ENCODE measurements at regions not wholly inside any gene's neighbourhood (a gene's known extent, or its start where the extent isn't known, plus 50 kb on each side); places are given as distances from the start of the nearest gene placed in this dataset.

GRCh38 chr21:25362375-25363267 lies 244.7 kb downstream of the MRPL39 start:
- Histone ChIP-seq H3K9me3 (ENCODE audit: control extremely low read depth in 1 of 5, control insufficient read depth in 4 of 5, insufficient read depth in 2 of 5, low read depth in 1 of 5, low read length in 4 of 5) (no peaks in the 10 kb centered on the region), H3K36me3 (ENCODE audit: control insufficient read depth in 4 of 4, insufficient read depth in 4 of 4, low read length in 3 of 4) (no peaks in the 10 kb centered on the region), H3K4me3 (ENCODE audit: control insufficient read depth in 1 of 7, extremely low read depth in 1 of 7, insufficient read depth in 4 of 7, low read depth in 2 of 7, low read length in 6 of 7) (no peak overlapping the region), H3K27me3 (replicated peaks in 2 of 5; ENCODE audit: control insufficient read depth in 4 of 5, insufficient read depth in 5 of 5, low read length in 4 of 5) (no peaks in the 10 kb centered on the region), H3K27ac (ENCODE audit: insufficient read depth in 1 of 2, low read depth in 1 of 2, low read length in 2 of 2, poor library complexity in 1 of 2, severe bottlenecking in 2 of 2) (no peak overlapping the region), H3K4me1 (ENCODE audit: control extremely low read depth in 1 of 4, control insufficient read depth in 4 of 4, insufficient read depth in 4 of 4, low read length in 3 of 4) (no peaks in the 10 kb centered on the region)
- CTCF ChIA-PET, result no interaction called here
- POLR2A ChIA-PET, result no interaction called here
- DNase-seq, result no peak
- 97% methylated on average over 10 of the region's 15 CpGs for WGBS (ENCODE audit: insufficient coverage)

GRCh38 chr21:25361765-25362164 lies 245.5 kb downstream of the MRPL39 start:
- H3K27ac ChIP-seq (ENCODE audit: insufficient read depth in 1 of 2, low read depth in 1 of 2, low read length in 2 of 2, poor library complexity in 1 of 2, severe bottlenecking in 2 of 2), result no peak overlapping the region
- H3K4me1 ChIP-seq (ENCODE audit: control extremely low read depth in 1 of 4, control insufficient read depth in 4 of 4, insufficient read depth in 4 of 4, low read length in 3 of 4), result no peaks in the 10 kb centered on the region
- no peaks in the 10 kb centered on the region for H3K9me3 ChIP-seq (ENCODE audit: control extremely low read depth in 1 of 5, control insufficient read depth in 4 of 5, insufficient read depth in 2 of 5, low read depth in 1 of 5, low read length in 4 of 5)
- ChIA-PET CTCF (no interaction called here), POLR2A (interaction anchor here (0.6 kb wide), 1 partner anchor 1160 kb away, joined by 3 read pairs; no protein-coding TSS in a partner anchor)
- DNase-seq, result no peak
- no peaks in the 10 kb centered on the region for H3K36me3 ChIP-seq (ENCODE audit: control insufficient read depth in 4 of 4, insufficient read depth in 4 of 4, low read length in 3 of 4)
- H3K27me3 ChIP-seq (replicated peaks in 2 of 5; ENCODE audit: control insufficient read depth in 4 of 5, insufficient read depth in 5 of 5, low read length in 4 of 5), result no peaks in the 10 kb centered on the region
- WGBS (ENCODE audit: insufficient coverage), result 97% methylated on average over 18 of the region's 28 CpGs
- H3K4me3 ChIP-seq (ENCODE audit: control insufficient read depth in 1 of 7, extremely low read depth in 1 of 7, insufficient read depth in 4 of 7, low read depth in 2 of 7, low read length in 6 of 7), result no peak overlapping the region

- WGBS (ENCODE audit: insufficient coverage), result no CpG with 5 or more reads among the region's 1 CpG
- Histone ChIP-seq H3K9me3 (ENCODE audit: control extremely low read depth in 1 of 5, control insufficient read depth in 4 of 5, insufficient read depth in 2 of 5, low read depth in 1 of 5, low read length in 4 of 5) (no peaks in the 10 kb centered on the region), H3K4me3 (ENCODE audit: control insufficient read depth in 1 of 7, extremely low read depth in 1 of 7, insufficient read depth in 4 of 7, low read depth in 2 of 7, low read length in 6 of 7) (no peak overlapping the region), H3K27me3 (replicated peaks in 2 of 5; ENCODE audit: control insufficient read depth in 4 of 5, insufficient read depth in 5 of 5, low read length in 4 of 5) (no peaks in the 10 kb centered on the region), H3K27ac (ENCODE audit: insufficient read depth in 1 of 2, low read depth in 1 of 2, low read length in 2 of 2, poor library complexity in 1 of 2, severe bottlenecking in 2 of 2) (no peak overlapping the region), H3K4me1 (ENCODE audit: control extremely low read depth in 1 of 4, control insufficient read depth in 4 of 4, insufficient read depth in 4 of 4, low read length in 3 of 4) (no peaks in the 10 kb centered on the region), H3K36me3 (ENCODE audit: control insufficient read depth in 4 of 4, insufficient read depth in 4 of 4, low read length in 3 of 4) (no peaks in the 10 kb centered on the region)
- POLR2A ChIA-PET, result no interaction called here
- CTCF ChIA-PET, result interaction anchor here (0.7 kb wide), 1 partner anchor 642 kb away, joined by 3 read pairs; no protein-coding TSS in a partner anchor
- no peak for DNase-seq
Measured at GRCh38 chr21:25361097-25361496, 246.2 kb downstream of the MRPL39 start.

GRCh38 chr21:25360593-25360992 lies 246.7 kb downstream of the MRPL39 start:
- Histone ChIP-seq H3K9me3 (ENCODE audit: control extremely low read depth in 1 of 5, control insufficient read depth in 4 of 5, insufficient read depth in 2 of 5, low read depth in 1 of 5, low read length in 4 of 5) (no peaks in the 10 kb centered on the region), H3K27ac (ENCODE audit: insufficient read depth in 1 of 2, low read depth in 1 of 2, low read length in 2 of 2, poor library complexity in 1 of 2, severe bottlenecking in 2 of 2) (no peak overlapping the region), H3K36me3 (ENCODE audit: control insufficient read depth in 4 of 4, insufficient read depth in 4 of 4, low read length in 3 of 4) (no peaks in the 10 kb centered on the region), H3K27me3 (replicated peaks in 2 of 5; ENCODE audit: control insufficient read depth in 4 of 5, insufficient read depth in 5 of 5, low read length in 4 of 5) (no peaks in the 10 kb centered on the region), H3K4me1 (ENCODE audit: control extremely low read depth in 1 of 4, control insufficient read depth in 4 of 4, insufficient read depth in 4 of 4, low read length in 3 of 4) (no peaks in the 10 kb centered on the region), H3K4me3 (ENCODE audit: control insufficient read depth in 1 of 7, extremely low read depth in 1 of 7, insufficient read depth in 4 of 7, low read depth in 2 of 7, low read length in 6 of 7) (no peak overlapping the region)
- CTCF ChIA-PET, result no interaction called here
- POLR2A ChIA-PET, result no interaction called here
- 93% methylated on average over 2 of the region's 2 CpGs for WGBS (ENCODE audit: insufficient coverage)
- peak in 1 of 3 donors; percentile 5 for DNase-seq

- Histone ChIP-seq H3K27ac (ENCODE audit: insufficient read depth in 1 of 2, low read depth in 1 of 2, low read length in 2 of 2, poor library complexity in 1 of 2, severe bottlenecking in 2 of 2) (no peak overlapping the region), H3K4me3 (ENCODE audit: control insufficient read depth in 1 of 7, extremely low read depth in 1 of 7, insufficient read depth in 4 of 7, low read depth in 2 of 7, low read length in 6 of 7) (no peak overlapping the region), H3K27me3 (replicated peaks in 2 of 5; ENCODE audit: control insufficient read depth in 4 of 5, insufficient read depth in 5 of 5, low read length in 4 of 5) (no peaks in the 10 kb centered on the region), H3K36me3 (ENCODE audit: control insufficient read depth in 4 of 4, insufficient read depth in 4 of 4, low read length in 3 of 4) (no peaks in the 10 kb centered on the region), H3K9me3 (ENCODE audit: control extremely low read depth in 1 of 5, control insufficient read depth in 4 of 5, insufficient read depth in 2 of 5, low read depth in 1 of 5, low read length in 4 of 5) (no peaks in the 10 kb centered on the region), H3K4me1 (ENCODE audit: control extremely low read depth in 1 of 4, control insufficient read depth in 4 of 4, insufficient read depth in 4 of 4, low read length in 3 of 4) (no peaks in the 10 kb centered on the region)
- no peak for DNase-seq
- ChIA-PET POLR2A (no interaction called here), CTCF (interaction anchor here (1.3 kb wide), 1 partner anchor 9 kb away, joined by 5 read pairs; no protein-coding TSS in a partner anchor)
- WGBS (ENCODE audit: insufficient coverage), result 100% methylated on average over 1 of the region's 5 CpGs
Measured at GRCh38 chr21:25359724-25360123, 247.6 kb downstream of the MRPL39 start.

GRCh38 chr21:25350056-25350455 lies 257.2 kb downstream of the MRPL39 start:
- 100% methylated on average over 3 of the region's 6 CpGs for WGBS (ENCODE audit: insufficient coverage)
- H3K4me1 ChIP-seq (ENCODE audit: control extremely low read depth in 1 of 4, control insufficient read depth in 4 of 4, insufficient read depth in 4 of 4, low read length in 3 of 4), result no peaks in the 10 kb centered on the region
- H3K27me3 ChIP-seq (replicated peaks in 2 of 5; ENCODE audit: control insufficient read depth in 4 of 5, insufficient read depth in 5 of 5, low read length in 4 of 5), result no peaks in the 10 kb centered on the region
- peaks cover 0 to 2% (median 0%) of the 10 kb centered on the region in 5 experiments for H3K9me3 ChIP-seq (ENCODE audit: control extremely low read depth in 1 of 5, control insufficient read depth in 4 of 5, insufficient read depth in 2 of 5, low read depth in 1 of 5, low read length in 4 of 5)
- no peak overlapping the region for H3K27ac ChIP-seq (ENCODE audit: insufficient read depth in 1 of 2, low read depth in 1 of 2, low read length in 2 of 2, poor library complexity in 1 of 2, severe bottlenecking in 2 of 2)
- peak; percentile 14 to 42 (median 28) for DNase-seq
- H3K4me3 ChIP-seq (ENCODE audit: control insufficient read depth in 1 of 7, extremely low read depth in 1 of 7, insufficient read depth in 4 of 7, low read depth in 2 of 7, low read length in 6 of 7), result no peak overlapping the region
- no peaks in the 10 kb centered on the region for H3K36me3 ChIP-seq (ENCODE audit: control insufficient read depth in 4 of 4, insufficient read depth in 4 of 4, low read length in 3 of 4)
- ChIA-PET POLR2A (no interaction called here), CTCF (interaction anchor here (0.9 to 1.2 kb wide), 3 partner anchors 9 to 66 kb away, joined by 3 to 5 read pairs (median 4); no protein-coding TSS in a partner anchor)

GRCh38 chr21:25343774-25344545 lies 263.3 kb downstream of the MRPL39 start:
- Histone ChIP-seq H3K4me1 (ENCODE audit: control extremely low read depth in 1 of 4, control insufficient read depth in 4 of 4, insufficient read depth in 4 of 4, low read length in 3 of 4) (no peaks in the 10 kb centered on the region), H3K27ac (ENCODE audit: insufficient read depth in 1 of 2, low read depth in 1 of 2, low read length in 2 of 2, poor library complexity in 1 of 2, severe bottlenecking in 2 of 2) (no peak overlapping the region), H3K9me3 (ENCODE audit: control extremely low read depth in 1 of 5, control insufficient read depth in 4 of 5, insufficient read depth in 2 of 5, low read depth in 1 of 5, low read length in 4 of 5) (peaks cover 0 to 2% (median 0%) of the 10 kb centered on the region in 5 experiments), H3K27me3 (replicated peaks in 2 of 5; ENCODE audit: control insufficient read depth in 4 of 5, insufficient read depth in 5 of 5, low read length in 4 of 5) (peaks cover 0 to 2% (median 0%) of the 10 kb centered on the region in 5 experiments), H3K4me3 (ENCODE audit: control insufficient read depth in 1 of 7, extremely low read depth in 1 of 7, insufficient read depth in 4 of 7, low read depth in 2 of 7, low read length in 6 of 7) (no peak overlapping the region), H3K36me3 (ENCODE audit: control insufficient read depth in 4 of 4, insufficient read depth in 4 of 4, low read length in 3 of 4) (no peaks in the 10 kb centered on the region)
- ChIA-PET POLR2A (no interaction called here), CTCF (no interaction called here)
- WGBS (ENCODE audit: insufficient coverage), result 96% methylated on average over 4 of the region's 10 CpGs
- no peak for DNase-seq
